ENCODE measurements at regions not wholly inside any gene's neighbourhood (a gene's known extent, or its start where the extent isn't known, plus 50 kb on each side); places are given as distances from the start of the nearest gene placed in this dataset.

DNA sequence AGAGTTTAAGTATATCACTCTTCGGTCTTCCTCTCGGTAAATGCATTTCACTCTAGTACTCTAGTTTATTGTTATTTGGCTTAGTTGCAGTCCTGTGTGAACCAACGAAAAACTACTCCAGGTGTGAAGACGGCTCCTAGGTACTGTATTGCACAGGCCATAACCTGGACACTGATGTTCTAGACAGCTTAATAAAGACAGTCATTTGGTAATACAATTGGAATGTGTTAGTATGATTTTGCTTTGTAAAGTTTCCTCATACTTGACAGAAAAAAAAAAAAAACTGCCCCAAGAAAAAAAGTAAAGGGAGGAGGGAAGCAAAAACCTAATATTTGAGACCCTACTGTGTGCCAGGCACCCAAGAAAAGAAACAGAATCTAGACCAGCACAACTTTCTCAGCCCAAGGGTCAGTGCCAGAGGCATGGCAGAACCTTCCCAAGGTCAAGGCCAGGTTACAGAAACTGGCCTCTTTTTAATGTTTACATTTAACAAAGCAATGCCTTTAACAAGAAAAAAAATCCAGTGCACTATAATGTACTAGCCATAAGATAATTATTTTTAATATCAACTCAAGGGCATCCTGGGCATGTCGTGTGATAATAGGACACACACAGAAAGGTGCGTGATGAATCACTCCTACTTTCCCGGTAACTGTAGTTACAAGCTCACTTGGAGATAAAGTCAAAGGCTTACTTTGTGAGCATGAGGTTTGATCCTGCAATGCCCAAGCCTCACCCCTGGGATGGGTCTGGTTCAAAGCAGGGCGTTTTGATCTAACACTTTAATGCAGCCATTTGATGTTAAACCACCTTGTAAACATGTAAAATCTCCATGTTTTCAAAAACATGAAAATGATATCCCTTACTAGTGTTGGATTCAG is 110.6 kb downstream of the BMP4 start:
- Histone ChIP-seq H3K27me3 (ENCODE audit: control insufficient read depth, insufficient read depth, low read length) (no peaks in the 10 kb centered on the region), H3K4me1 (ENCODE audit: control insufficient read depth in 2 of 3, insufficient read depth in 2 of 3, low read depth in 1 of 3, low read length in 3 of 3) (peaks cover 0 to 4% (median 4%) of the 10 kb centered on the region in 3 donors), H3K9me3 (ENCODE audit: control insufficient read depth in 2 of 3, insufficient read depth in 1 of 3, low read length in 3 of 3) (no peaks in the 10 kb centered on the region), H3K27ac (ENCODE audit: low read depth in 2 of 2, low read length in 2 of 2) (no peak overlapping the region), H3K4me3 (ENCODE audit: low read length in 3 of 3) (no peak overlapping the region), H3K36me3 (ENCODE audit: control insufficient read depth in 2 of 3, insufficient read depth in 3 of 3, low read length in 3 of 3) (no peaks in the 10 kb centered on the region), H3K9ac (ENCODE audit: low read length in 3 of 3) (no peak overlapping the region)
- intact Hi-C loops (cut with DNase I) = no loop called here
- no peak for FAIRE-seq
- no peak for DNase-seq
- TF ChIP-seq, protein P1, sequence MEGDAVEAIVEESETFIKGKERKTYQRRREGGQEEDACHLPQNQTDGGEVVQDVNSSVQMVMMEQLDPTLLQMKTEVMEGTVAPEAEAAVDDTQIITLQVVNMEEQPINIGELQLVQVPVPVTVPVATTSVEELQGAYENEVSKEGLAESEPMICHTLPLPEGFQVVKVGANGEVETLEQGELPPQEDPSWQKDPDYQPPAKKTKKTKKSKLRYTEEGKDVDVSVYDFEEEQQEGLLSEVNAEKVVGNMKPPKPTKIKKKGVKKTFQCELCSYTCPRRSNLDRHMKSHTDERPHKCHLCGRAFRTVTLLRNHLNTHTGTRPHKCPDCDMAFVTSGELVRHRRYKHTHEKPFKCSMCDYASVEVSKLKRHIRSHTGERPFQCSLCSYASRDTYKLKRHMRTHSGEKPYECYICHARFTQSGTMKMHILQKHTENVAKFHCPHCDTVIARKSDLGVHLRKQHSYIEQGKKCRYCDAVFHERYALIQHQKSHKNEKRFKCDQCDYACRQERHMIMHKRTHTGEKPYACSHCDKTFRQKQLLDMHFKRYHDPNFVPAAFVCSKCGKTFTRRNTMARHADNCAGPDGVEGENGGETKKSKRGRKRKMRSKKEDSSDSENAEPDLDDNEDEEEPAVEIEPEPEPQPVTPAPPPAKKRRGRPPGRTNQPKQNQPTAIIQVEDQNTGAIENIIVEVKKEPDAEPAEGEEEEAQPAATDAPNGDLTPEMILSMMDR (IDR thresholded peaks at IDR 0.05; ENCODE audit: borderline replicate concordance, extremely low read depth, insufficient read depth) = no peak

DNA sequence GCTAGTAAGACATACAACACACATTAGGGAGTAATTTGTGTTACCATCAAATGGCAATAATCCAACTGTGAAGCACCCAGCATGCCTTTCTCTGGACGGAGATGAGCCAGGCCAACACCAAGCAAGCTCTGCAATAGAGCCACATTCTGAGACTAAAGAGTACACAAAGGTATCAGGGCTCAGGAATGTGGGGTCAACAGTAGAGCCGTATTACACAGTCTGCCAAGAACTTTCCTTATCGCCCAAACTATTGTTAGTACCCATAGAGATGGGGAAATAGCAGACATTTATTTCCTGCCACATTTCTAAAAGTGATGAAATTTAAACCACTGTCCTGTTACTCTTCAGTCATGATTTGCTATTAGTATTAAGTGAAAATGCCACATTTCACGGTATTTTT is 113.7 kb downstream of the BMP4 start:
- no peak for DNase-seq
- H3K4me3 ChIP-seq (ENCODE audit: low read length in 3 of 3) = no peak overlapping the region
- H3K27ac ChIP-seq (ENCODE audit: low read depth in 2 of 2, low read length in 2 of 2) = no peak overlapping the region
- H3K4me1 ChIP-seq (ENCODE audit: control insufficient read depth in 2 of 3, insufficient read depth in 2 of 3, low read depth in 1 of 3, low read length in 3 of 3) = peaks cover 0 to 14% (median 4%) of the 10 kb centered on the region in 3 donors
- no peak for FAIRE-seq
- intact Hi-C loops (cut with DNase I) = no loop called here
- no peak overlapping the region for H3K9ac ChIP-seq (ENCODE audit: low read length in 3 of 3)
- no peaks in the 10 kb centered on the region for H3K9me3 ChIP-seq (ENCODE audit: control insufficient read depth in 2 of 3, insufficient read depth in 1 of 3, low read length in 3 of 3)
- H3K36me3 ChIP-seq (ENCODE audit: control insufficient read depth in 2 of 3, insufficient read depth in 3 of 3, low read length in 3 of 3) = no peaks in the 10 kb centered on the region
- no peaks in the 10 kb centered on the region for H3K27me3 ChIP-seq (ENCODE audit: control insufficient read depth, insufficient read depth, low read length)
- TF ChIP-seq, protein P1 (IDR thresholded peaks at IDR 0.05; ENCODE audit: borderline replicate concordance, extremely low read depth, insufficient read depth) = no peak

DNA sequence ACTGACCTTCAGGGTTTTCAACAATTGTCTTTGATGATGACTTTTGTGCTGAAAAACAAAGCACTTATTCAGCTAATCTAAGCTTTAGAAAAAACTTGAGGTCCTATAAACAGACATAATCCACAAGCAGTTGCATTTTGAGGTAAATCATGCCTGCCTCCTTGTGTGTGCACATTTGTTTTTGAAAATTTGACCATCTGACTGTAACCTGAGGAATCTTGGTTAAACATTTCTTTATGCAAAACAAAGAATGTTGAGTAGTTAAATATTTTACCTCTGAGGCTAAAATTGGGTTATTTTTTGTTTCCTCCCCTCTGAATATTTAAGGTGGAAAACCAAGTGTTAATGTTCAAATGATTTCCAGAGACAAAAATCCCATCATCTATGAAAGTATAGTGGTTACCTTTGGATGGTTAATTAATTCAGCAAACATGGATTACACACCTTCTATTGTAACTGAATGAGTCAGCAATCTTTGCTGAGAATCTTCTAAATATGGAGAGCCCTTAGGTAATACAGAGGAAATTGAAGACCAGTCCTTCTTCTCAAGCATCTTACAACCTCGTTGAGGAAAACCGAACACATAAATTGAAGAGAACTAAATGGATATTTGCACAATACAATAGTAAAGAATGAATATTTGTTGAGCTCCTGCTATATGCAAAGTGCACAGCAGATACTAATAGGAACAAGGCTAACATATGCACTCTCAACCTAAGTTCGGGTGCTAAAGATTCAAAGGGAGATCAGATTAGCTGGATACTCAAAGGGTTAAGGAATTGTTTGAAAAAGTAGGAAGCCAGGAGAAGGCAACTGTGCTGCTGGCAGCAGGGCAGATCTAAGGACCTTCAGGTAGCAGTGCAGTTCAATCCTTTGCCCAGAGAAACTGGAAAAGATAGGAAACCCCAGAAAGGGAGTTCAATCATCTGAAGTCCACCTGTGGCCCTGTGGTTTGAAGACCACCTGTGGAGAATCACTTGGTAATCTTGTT is 115.2 kb downstream of the BMP4 start:
- TF ChIP-seq, protein P1 (IDR thresholded peaks at IDR 0.05; ENCODE audit: borderline replicate concordance, extremely low read depth, insufficient read depth) = no peak
- no peak overlapping the region for H3K9ac ChIP-seq (ENCODE audit: low read length in 3 of 3)
- no peaks in the 10 kb centered on the region for H3K9me3 ChIP-seq (ENCODE audit: control insufficient read depth in 2 of 3, insufficient read depth in 1 of 3, low read length in 3 of 3)
- no peaks in the 10 kb centered on the region for H3K27me3 ChIP-seq (ENCODE audit: control insufficient read depth, insufficient read depth, low read length)
- DNase-seq (no peak), FAIRE-seq (peak; percentile 55)
- no peak overlapping the region for H3K27ac ChIP-seq (ENCODE audit: low read depth in 2 of 2, low read length in 2 of 2)
- intact Hi-C loops (cut with DNase I) = no loop called here
- H3K4me3 ChIP-seq (ENCODE audit: low read length in 3 of 3) = no peak overlapping the region
- no peaks in the 10 kb centered on the region for H3K36me3 ChIP-seq (ENCODE audit: control insufficient read depth in 2 of 3, insufficient read depth in 3 of 3, low read length in 3 of 3)
- peaks cover 0 to 14% (median 4%) of the 10 kb centered on the region in 3 donors for H3K4me1 ChIP-seq (ENCODE audit: control insufficient read depth in 2 of 3, insufficient read depth in 2 of 3, low read depth in 1 of 3, low read length in 3 of 3)
